ENCODE measurements at regions not wholly inside any gene's neighbourhood (a gene's known extent, or its start where the extent isn't known, plus 50 kb on each side); places are given as distances from the start of the nearest gene placed in this dataset.

DNA sequence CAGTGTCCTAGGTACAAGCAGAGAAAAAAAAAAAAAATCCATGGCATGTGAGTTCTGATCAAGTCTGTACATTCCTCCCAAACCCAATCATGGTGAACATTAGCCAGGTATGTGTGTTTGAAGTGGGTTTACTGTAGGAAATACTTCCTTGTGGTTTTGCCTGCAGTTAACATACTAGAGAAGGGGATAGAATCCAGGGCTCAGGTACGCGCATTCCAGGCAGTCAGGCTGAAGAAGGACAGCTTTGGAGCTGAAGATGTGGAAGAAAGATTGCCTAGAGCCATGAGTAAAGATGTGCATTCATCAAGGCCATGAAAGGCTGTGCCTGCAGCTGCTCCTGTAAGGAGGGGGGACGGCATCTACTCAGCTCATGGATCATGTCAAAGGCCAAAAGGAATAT is 88.2 kb upstream of the NTF3 start:
- H3K27me3 ChIP-seq (ENCODE audit: control insufficient read depth in 1 of 2, insufficient read depth in 2 of 2, low read length in 2 of 2): no peaks in the 10 kb centered on the region
- H3K9ac ChIP-seq (ENCODE audit: low read depth in 1 of 2, low read length in 2 of 2): no peak overlapping the region
- no peaks in the 10 kb centered on the region for H3K36me3 ChIP-seq (ENCODE audit: control insufficient read depth in 1 of 2, insufficient read depth in 2 of 2, low read length in 2 of 2)
- peaks cover 0 to 7% of the 10 kb centered on the region in 2 donors for H3K4me1 ChIP-seq (ENCODE audit: control insufficient read depth in 1 of 2, insufficient read depth in 2 of 2, low read length in 2 of 2)
- H3K4me3 ChIP-seq (ENCODE audit: low read depth in 1 of 2, low read length in 2 of 2): no peak overlapping the region
- no peaks in the 10 kb centered on the region for H3K9me3 ChIP-seq (ENCODE audit: control insufficient read depth in 1 of 2, low read length in 2 of 2)
- H3K27ac ChIP-seq (ENCODE audit: low read depth, low read length): no peak overlapping the region

DNA sequence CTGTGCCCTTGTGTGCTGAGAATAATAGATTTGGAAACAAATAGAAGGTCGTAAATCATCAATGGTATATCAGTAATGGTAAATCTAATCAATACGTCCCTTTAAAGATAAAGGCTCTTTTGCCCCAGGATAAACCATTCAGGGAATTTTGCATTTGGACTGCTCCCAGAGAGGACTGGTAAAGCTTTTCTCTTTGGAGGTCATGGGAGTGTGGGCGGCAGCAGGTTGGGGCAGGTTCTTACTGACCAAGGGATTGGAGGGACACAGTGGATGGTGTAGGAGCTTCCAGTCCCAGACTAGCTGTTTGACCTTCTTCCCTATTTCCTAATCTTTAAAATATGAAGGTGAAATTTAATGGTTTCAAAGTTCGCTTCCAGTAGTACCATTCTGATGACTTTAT is 87.8 kb upstream of the NTF3 start:
- Histone ChIP-seq H3K9me3 (ENCODE audit: control insufficient read depth in 1 of 2, low read length in 2 of 2) (no peaks in the 10 kb centered on the region), H3K9ac (ENCODE audit: low read depth in 1 of 2, low read length in 2 of 2) (no peak overlapping the region), H3K4me1 (ENCODE audit: control insufficient read depth in 1 of 2, insufficient read depth in 2 of 2, low read length in 2 of 2) (peaks cover 0 to 7% of the 10 kb centered on the region in 2 donors), H3K36me3 (ENCODE audit: control insufficient read depth in 1 of 2, insufficient read depth in 2 of 2, low read length in 2 of 2) (no peaks in the 10 kb centered on the region), H3K27ac (ENCODE audit: low read depth, low read length) (no peak overlapping the region), H3K27me3 (ENCODE audit: control insufficient read depth in 1 of 2, insufficient read depth in 2 of 2, low read length in 2 of 2) (no peaks in the 10 kb centered on the region), H3K4me3 (ENCODE audit: low read depth in 1 of 2, low read length in 2 of 2) (no peak overlapping the region)

DNA sequence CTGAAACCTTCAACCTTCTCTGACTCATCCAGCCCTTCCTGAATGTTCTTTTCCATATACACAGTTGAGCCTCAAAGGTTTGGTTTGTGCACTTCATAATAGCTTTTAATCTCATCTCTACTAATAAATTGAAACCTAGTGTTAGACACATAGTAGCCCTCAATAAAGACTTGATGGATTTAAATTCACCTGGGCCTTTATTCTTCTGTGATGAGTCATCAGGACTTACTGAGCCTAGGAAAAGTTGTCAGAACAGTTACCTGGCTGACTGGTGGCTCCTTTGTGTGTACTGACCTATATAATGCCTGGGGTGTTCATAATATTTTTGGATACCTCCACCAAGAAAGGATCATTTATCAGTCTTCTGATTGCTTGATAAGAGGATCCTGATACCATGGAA is 86.4 kb upstream of the NTF3 start:
- no peak overlapping the region for H3K9ac ChIP-seq (ENCODE audit: low read depth in 1 of 2, low read length in 2 of 2)

DNA sequence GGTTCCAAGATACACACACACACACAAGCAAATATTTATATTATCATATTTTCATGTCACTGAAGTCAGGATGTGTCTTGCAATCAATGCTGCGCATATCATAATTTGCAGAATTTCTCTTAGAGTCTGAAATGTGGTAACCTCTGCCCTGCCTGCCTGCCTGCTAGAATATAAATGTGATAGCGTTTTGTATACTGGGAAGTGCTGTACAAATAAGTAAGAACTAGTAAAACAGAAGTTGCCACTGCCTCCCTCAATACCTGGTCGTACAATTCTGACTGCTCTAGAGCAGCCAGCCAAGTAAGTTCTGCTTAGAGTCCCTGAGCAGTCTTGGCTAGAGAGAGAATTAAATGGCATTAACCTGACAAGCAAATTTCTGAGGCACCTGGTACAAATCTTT is 83.9 kb upstream of the NTF3 start:
- H3K4me1 ChIP-seq (ENCODE audit: control insufficient read depth in 1 of 2, insufficient read depth in 2 of 2, low read length in 2 of 2): peaks cover 0 to 7% of the 10 kb centered on the region in 2 donors
- no peaks in the 10 kb centered on the region for H3K9me3 ChIP-seq (ENCODE audit: control insufficient read depth in 1 of 2, low read length in 2 of 2)
- H3K9ac ChIP-seq (ENCODE audit: low read depth in 1 of 2, low read length in 2 of 2): no peak overlapping the region
- H3K27ac ChIP-seq (ENCODE audit: low read depth, low read length): no peak overlapping the region
- H3K4me3 ChIP-seq (ENCODE audit: low read depth in 1 of 2, low read length in 2 of 2): no peak overlapping the region
- no peaks in the 10 kb centered on the region for H3K36me3 ChIP-seq (ENCODE audit: control insufficient read depth in 1 of 2, insufficient read depth in 2 of 2, low read length in 2 of 2)
- no peaks in the 10 kb centered on the region for H3K27me3 ChIP-seq (ENCODE audit: control insufficient read depth in 1 of 2, insufficient read depth in 2 of 2, low read length in 2 of 2)

More for the DNA sequence above, 86.4 kb upstream of the NTF3 start:
- H3K36me3 ChIP-seq (ENCODE audit: control insufficient read depth in 1 of 2, insufficient read depth in 2 of 2, low read length in 2 of 2): no peaks in the 10 kb centered on the region
- no peaks in the 10 kb centered on the region for H3K27me3 ChIP-seq (ENCODE audit: control insufficient read depth in 1 of 2, insufficient read depth in 2 of 2, low read length in 2 of 2)
- no peak overlapping the region for H3K27ac ChIP-seq (ENCODE audit: low read depth, low read length)
- H3K4me3 ChIP-seq (ENCODE audit: low read depth in 1 of 2, low read length in 2 of 2): no peak overlapping the region
- peaks cover 0 to 7% of the 10 kb centered on the region in 2 donors for H3K4me1 ChIP-seq (ENCODE audit: control insufficient read depth in 1 of 2, insufficient read depth in 2 of 2, low read length in 2 of 2)
- no peaks in the 10 kb centered on the region for H3K9me3 ChIP-seq (ENCODE audit: control insufficient read depth in 1 of 2, low read length in 2 of 2)

DNA sequence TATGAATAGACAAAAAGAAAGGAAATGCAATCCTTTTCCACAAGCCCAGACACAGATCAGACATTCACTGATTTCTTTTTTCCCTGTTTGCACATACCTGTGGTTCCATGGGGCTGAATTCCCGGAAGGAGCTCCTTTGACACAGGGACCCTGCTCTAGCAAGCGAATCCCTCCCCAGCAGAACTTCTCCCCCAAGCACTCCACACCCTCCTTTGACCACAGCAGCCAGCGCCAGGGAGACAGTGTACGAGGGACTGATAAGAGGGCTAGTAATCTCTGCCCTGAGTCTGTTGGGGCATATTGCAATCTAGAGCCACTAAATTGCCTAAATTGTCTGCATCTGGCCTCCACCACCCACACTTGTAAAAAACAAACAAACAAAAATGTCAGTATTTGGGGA is 83.4 kb upstream of the NTF3 start:
- Histone ChIP-seq H3K9me3 (ENCODE audit: control insufficient read depth in 1 of 2, low read length in 2 of 2) (no peaks in the 10 kb centered on the region), H3K27ac (ENCODE audit: low read depth, low read length) (no peak overlapping the region), H3K27me3 (ENCODE audit: control insufficient read depth in 1 of 2, insufficient read depth in 2 of 2, low read length in 2 of 2) (no peaks in the 10 kb centered on the region), H3K36me3 (ENCODE audit: control insufficient read depth in 1 of 2, insufficient read depth in 2 of 2, low read length in 2 of 2) (no peaks in the 10 kb centered on the region), H3K4me3 (ENCODE audit: low read depth in 1 of 2, low read length in 2 of 2) (no peak overlapping the region), H3K9ac (ENCODE audit: low read depth in 1 of 2, low read length in 2 of 2) (no peak overlapping the region), H3K4me1 (ENCODE audit: control insufficient read depth in 1 of 2, insufficient read depth in 2 of 2, low read length in 2 of 2) (peaks cover 0 to 7% of the 10 kb centered on the region in 2 donors)

DNA sequence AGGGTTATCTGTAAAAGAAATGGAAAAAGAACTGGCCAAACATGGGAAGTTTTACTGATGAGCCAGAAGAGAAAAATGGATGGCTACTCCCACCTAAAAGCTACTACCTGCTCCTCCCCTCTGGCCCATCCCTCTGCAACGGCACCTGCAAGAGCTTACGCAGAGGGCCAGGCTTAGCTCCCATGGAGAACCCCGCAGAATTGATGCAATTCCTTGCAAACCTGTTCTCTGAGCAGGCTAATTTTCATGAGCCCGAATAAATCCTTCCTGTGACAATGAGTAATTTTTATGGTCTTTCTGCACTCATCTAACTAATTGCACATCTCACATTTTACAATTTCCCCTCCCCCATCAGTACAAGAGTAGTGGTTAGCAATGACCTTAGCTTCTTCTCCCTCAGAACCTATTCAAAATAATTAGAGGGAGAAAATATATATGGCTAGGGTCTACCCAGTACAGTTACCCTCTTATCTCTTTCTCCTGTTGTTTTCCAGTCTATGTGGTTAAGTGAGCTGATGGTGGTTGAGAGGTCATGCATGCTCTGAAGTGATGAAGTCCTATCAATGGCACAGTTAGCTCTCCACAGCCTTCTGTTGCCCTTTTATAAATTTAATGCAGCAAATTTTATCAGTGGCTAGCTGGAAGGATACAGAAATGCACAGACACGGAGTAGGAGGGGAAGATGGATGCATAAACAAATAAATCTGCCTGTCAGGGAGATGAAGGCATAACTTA is 67.7 kb upstream of the NTF3 start:
- H3K9ac ChIP-seq (ENCODE audit: low read depth in 1 of 2, low read length in 2 of 2): no peak overlapping the region
- no peaks in the 10 kb centered on the region for H3K36me3 ChIP-seq (ENCODE audit: control insufficient read depth in 1 of 2, insufficient read depth in 2 of 2, low read length in 2 of 2)
- no peaks in the 10 kb centered on the region for H3K4me1 ChIP-seq (ENCODE audit: control insufficient read depth in 1 of 2, insufficient read depth in 2 of 2, low read length in 2 of 2)
- H3K27ac ChIP-seq (ENCODE audit: low read depth, low read length): no peak overlapping the region
- H3K4me3 ChIP-seq (ENCODE audit: low read depth in 1 of 2, low read length in 2 of 2): no peak overlapping the region
- H3K9me3 ChIP-seq (ENCODE audit: control insufficient read depth in 1 of 2, low read length in 2 of 2): no peaks in the 10 kb centered on the region
- no peaks in the 10 kb centered on the region for H3K27me3 ChIP-seq (ENCODE audit: control insufficient read depth in 1 of 2, insufficient read depth in 2 of 2, low read length in 2 of 2)

DNA sequence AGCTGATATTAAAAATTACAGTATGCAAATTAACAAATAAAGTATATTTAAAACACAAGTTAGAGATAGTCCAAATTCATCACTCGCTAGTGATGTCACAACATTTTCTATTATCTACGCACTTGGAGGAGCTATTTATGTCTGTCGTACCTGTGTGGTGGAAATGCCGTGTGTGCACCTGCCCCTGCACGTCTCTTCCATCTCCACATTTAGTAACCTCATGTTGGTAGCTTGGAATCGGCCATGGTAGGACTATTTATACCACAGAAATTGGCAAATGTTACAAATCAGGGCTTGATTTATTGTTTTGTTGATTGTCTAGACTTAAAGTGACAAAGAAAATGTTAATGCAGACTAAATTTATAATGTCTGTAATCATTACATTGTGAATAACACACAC is 62.6 kb upstream of the NTF3 start:
- Histone ChIP-seq H3K4me3 (ENCODE audit: low read depth in 1 of 2, low read length in 2 of 2) (no peak overlapping the region), H3K27ac (ENCODE audit: low read depth, low read length) (no peak overlapping the region), H3K36me3 (ENCODE audit: control insufficient read depth in 1 of 2, insufficient read depth in 2 of 2, low read length in 2 of 2) (no peaks in the 10 kb centered on the region), H3K9ac (ENCODE audit: low read depth in 1 of 2, low read length in 2 of 2) (no peak overlapping the region), H3K9me3 (ENCODE audit: control insufficient read depth in 1 of 2, low read length in 2 of 2) (no peaks in the 10 kb centered on the region), H3K27me3 (ENCODE audit: control insufficient read depth in 1 of 2, insufficient read depth in 2 of 2, low read length in 2 of 2) (no peaks in the 10 kb centered on the region), H3K4me1 (ENCODE audit: control insufficient read depth in 1 of 2, insufficient read depth in 2 of 2, low read length in 2 of 2) (no peaks in the 10 kb centered on the region)

DNA sequence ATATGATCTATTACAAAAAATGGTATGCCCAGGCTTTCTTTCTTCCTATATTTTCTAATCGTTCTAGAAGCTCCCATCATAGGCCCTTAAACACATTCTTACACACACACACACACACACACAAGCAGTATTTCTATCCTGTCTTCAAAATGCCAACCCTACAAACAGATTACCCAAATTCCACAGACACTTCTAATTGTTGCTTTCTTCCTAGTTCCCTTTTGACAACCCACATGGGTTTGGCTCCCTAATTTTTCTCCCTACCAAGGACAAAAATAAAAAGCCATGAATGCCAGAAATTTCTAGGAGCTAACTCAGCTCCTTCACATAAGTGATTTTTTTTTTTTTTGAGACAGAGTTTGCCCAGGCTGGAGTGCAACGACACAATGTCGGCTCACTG is 60.3 kb upstream of the NTF3 start:
- Histone ChIP-seq H3K36me3 (ENCODE audit: control insufficient read depth in 1 of 2, insufficient read depth in 2 of 2, low read length in 2 of 2) (no peaks in the 10 kb centered on the region), H3K9me3 (ENCODE audit: control insufficient read depth in 1 of 2, low read length in 2 of 2) (no peaks in the 10 kb centered on the region), H3K27me3 (ENCODE audit: control insufficient read depth in 1 of 2, insufficient read depth in 2 of 2, low read length in 2 of 2) (no peaks in the 10 kb centered on the region), H3K4me1 (ENCODE audit: control insufficient read depth in 1 of 2, insufficient read depth in 2 of 2, low read length in 2 of 2) (no peaks in the 10 kb centered on the region), H3K9ac (ENCODE audit: low read depth in 1 of 2, low read length in 2 of 2) (no peak overlapping the region), H3K4me3 (ENCODE audit: low read depth in 1 of 2, low read length in 2 of 2) (no peak overlapping the region), H3K27ac (ENCODE audit: low read depth, low read length) (no peak overlapping the region)

DNA sequence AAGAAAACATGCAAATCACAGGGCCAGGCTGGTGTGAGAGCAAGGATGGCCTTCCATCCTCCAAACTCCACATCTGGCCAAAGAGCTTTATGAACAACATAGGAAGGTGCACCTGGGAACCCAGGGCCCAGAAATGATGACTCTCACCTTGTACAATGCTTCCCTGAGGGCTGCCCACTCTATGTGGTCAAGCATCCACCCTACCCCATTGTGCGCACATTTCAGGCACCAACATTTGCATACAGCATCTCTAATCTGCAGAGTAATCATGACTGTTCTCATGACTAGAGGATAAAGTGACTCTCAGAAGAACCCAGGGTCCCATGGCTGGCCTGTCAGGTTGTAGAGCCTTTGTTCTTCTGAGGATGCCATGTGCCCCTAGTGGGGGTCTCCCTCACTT is 57.2 kb upstream of the NTF3 start:
- no peak overlapping the region for H3K4me3 ChIP-seq (ENCODE audit: low read depth in 1 of 2, low read length in 2 of 2)
- no peaks in the 10 kb centered on the region for H3K9me3 ChIP-seq (ENCODE audit: control insufficient read depth in 1 of 2, low read length in 2 of 2)
- H3K27ac ChIP-seq (ENCODE audit: low read depth, low read length): no peak overlapping the region
- H3K27me3 ChIP-seq (ENCODE audit: control insufficient read depth in 1 of 2, insufficient read depth in 2 of 2, low read length in 2 of 2): no peaks in the 10 kb centered on the region
- H3K4me1 ChIP-seq (ENCODE audit: control insufficient read depth in 1 of 2, insufficient read depth in 2 of 2, low read length in 2 of 2): no peaks in the 10 kb centered on the region
- H3K9ac ChIP-seq (ENCODE audit: low read depth in 1 of 2, low read length in 2 of 2): no peak overlapping the region
- H3K36me3 ChIP-seq (ENCODE audit: control insufficient read depth in 1 of 2, insufficient read depth in 2 of 2, low read length in 2 of 2): no peaks in the 10 kb centered on the region

DNA sequence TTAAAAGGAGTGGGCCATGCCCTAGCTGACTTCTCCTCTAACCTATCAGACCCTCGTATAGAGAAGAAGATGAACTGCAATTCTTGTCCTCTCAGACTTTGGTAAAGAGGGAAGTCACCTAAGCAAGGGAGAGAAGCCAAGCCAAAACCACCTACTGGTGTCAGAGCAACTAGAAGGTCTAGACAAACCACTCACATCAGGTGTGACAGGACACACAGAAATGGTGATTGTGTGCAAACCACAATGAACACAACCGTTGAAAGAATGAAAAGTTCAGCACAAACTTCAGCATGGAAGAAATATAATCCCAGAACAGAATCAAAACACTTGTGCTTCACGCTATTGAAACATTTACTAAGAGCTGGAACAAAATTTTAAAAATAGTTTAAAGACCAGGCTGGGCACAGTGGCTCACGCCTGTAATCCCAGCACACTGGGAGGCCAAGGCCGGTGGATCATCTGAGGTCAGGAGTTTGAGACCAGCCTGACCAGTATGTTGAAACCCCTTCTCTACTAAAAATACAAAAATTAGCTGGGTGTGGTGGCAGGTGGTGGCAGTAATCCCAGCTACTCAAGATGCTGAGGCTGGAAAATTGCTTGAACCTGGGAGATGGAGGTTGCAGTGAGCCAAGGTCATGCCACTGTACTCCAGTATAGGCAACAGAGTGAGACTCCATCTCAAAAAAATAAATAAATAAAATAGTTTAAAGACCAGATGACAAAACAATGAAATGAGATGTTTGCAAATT is 56.2 kb upstream of the NTF3 start:
- Histone ChIP-seq H3K27me3 (ENCODE audit: control insufficient read depth in 1 of 2, insufficient read depth in 2 of 2, low read length in 2 of 2) (no peaks in the 10 kb centered on the region), H3K9me3 (ENCODE audit: control insufficient read depth in 1 of 2, low read length in 2 of 2) (no peaks in the 10 kb centered on the region)

More for the DNA sequence above, 56.2 kb upstream of the NTF3 start:
- no peaks in the 10 kb centered on the region for H3K4me1 ChIP-seq (ENCODE audit: control insufficient read depth in 1 of 2, insufficient read depth in 2 of 2, low read length in 2 of 2)
- no peak overlapping the region for H3K9ac ChIP-seq (ENCODE audit: low read depth in 1 of 2, low read length in 2 of 2)
- H3K27ac ChIP-seq (ENCODE audit: low read depth, low read length): no peak overlapping the region
- H3K4me3 ChIP-seq (ENCODE audit: low read depth in 1 of 2, low read length in 2 of 2): no peak overlapping the region
- no peaks in the 10 kb centered on the region for H3K36me3 ChIP-seq (ENCODE audit: control insufficient read depth in 1 of 2, insufficient read depth in 2 of 2, low read length in 2 of 2)

All from duodenal mucosa (tissue), 2 donors.